ENCODE measurements at regions not wholly inside any gene's neighbourhood (a gene's known extent, or its start where the extent isn't known, plus 50 kb on each side); places are given as distances from the start of the nearest gene placed in this dataset.

DNA sequence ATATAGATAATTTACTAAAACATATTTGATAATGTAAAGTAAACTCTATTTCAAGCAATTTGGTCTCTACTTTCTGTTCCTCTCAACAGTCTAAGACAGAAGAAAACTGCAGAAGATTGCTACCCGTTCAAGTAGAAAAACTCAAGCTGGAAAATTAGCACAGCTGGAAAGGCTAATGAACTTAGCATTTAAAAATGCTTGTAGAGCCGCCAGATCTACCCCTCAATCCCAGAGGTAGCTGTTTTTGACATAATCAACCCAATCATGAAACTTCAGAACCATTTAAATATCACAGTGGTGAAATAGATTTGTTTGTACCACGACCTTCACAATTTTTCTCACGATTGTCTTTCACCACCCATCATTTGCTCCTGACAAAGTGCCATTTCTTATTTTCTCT is 479.5 kb downstream of the SPRY1 start:
- Histone ChIP-seq H3K27ac (no peak overlapping the region), H3K4me1 (replicated peaks in 1 of 2) (peaks cover 5 to 10% of the 10 kb centered on the region in 2 donors), H3K4me3 (no peak overlapping the region)
- 25 to 94% (median 69%) methylated on average over 2 to 4 of the region's 4 CpGs for WGBS, 10 experiments
- in situ Hi-C loops (cut with MboI; ENCODE audit: low pct_unique_long_range_greater_than_20kb in 2 of 9, low sequenced_read_pairs in 9 of 9, unreplicated experiment in 9 of 9): no loop called here
- ATAC-seq (replicated peaks in 6 of 8): no peak

DNA sequence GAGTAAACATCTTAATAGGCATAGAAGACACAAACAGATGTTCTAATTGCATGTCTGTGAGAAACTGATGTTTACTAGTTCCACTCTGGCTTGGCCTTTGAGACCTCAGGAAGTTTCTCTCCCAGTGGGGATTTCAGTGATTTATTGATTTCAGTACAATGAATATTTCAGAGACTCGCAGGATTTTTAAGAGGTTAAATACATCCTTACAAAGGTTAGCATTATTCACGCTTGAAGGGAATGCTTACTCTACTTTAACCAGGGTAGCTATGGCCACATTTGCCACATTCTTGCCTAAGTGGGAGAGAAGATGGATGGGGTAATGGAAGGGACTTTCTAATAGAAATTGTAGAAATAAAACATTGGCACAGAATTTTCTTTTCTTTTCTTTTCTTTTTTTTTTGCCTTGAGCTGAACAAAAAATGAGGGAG is 480.1 kb downstream of the SPRY1 start:
- no peak overlapping the region for H3K4me3 ChIP-seq
- WGBS, 10 experiments: 0 to 57% (median 31%) methylated on average over 1 to 2 of the region's 2 CpGs; no CpG with 5 or more reads in 2 of the 10 experiments
- no peak overlapping the region for H3K27ac ChIP-seq
- peak in 2 of 8 experiments; percentile 16 to 33 for ATAC-seq (replicated peaks in 6 of 8)
- H3K4me1 ChIP-seq (replicated peaks in 1 of 2): peaks cover 5 to 10% of the 10 kb centered on the region in 2 donors
- in situ Hi-C loops (cut with MboI; ENCODE audit: low pct_unique_long_range_greater_than_20kb in 2 of 9, low sequenced_read_pairs in 9 of 9, unreplicated experiment in 9 of 9): no loop called here

DNA sequence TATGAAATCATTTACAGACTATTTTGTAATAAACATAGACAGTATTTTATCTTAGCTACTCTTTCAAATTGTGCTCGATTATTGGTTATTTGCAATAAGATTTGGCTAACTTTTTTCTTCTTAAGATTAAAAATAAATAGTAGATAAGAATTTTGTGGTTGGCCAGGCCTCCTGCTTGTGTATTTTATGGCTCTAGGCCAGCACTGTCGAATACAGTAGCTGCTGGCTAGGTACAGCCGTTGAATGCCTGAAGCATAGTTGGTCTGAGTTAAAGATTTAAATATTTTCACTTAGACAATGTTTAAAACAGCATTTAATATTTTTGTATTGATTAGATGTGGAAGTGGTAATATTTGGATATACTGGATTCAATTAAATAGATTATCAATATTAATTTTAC is 481.0 kb downstream of the SPRY1 start:
- in situ Hi-C loops (cut with MboI; ENCODE audit: low pct_unique_long_range_greater_than_20kb in 2 of 9, low sequenced_read_pairs in 9 of 9, unreplicated experiment in 9 of 9): no loop called here
- 60 to 100% (median 83%) methylated on average over 1 to 3 of the region's 3 CpGs for WGBS, 10 experiments
- Histone ChIP-seq H3K27ac (no peak overlapping the region), H3K4me3 (no peak overlapping the region), H3K4me1 (replicated peaks in 1 of 2) (peaks cover 5 to 10% of the 10 kb centered on the region in 2 donors)
- ATAC-seq (replicated peaks in 6 of 8): no peak

DNA sequence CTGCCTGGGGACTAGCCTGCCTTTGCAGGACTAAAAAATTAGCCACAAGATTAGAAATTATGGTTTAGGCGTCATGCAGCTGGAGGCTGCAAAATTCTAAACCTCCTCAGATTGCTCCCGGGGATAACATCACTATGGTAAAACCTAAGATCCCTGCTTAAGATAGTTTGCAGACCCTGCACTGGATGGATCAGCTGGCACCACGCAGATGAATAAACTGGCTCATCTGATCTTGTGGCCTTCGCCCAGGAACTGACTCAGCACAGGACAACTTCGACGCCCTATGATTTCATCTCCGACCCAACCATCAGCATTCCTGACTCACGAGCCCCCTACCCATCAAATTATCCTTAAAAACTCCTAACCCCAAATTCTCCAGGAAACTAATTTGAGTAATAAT is 482.4 kb downstream of the SPRY1 start:
- H3K4me3 ChIP-seq: no peak overlapping the region
- WGBS, 10 experiments: 80 to 100% (median 97%) methylated on average over 1 to 8 of the region's 8 CpGs; no CpG with 5 or more reads in 3 of the 10 experiments
- H3K4me1 ChIP-seq (replicated peaks in 1 of 2): peaks cover 5 to 10% of the 10 kb centered on the region in 2 donors
- H3K27ac ChIP-seq: no peak overlapping the region
- no peak for ATAC-seq (replicated peaks in 6 of 8)
- in situ Hi-C loops (cut with MboI; ENCODE audit: low pct_unique_long_range_greater_than_20kb in 2 of 9, low sequenced_read_pairs in 9 of 9, unreplicated experiment in 9 of 9): no loop called here

DNA sequence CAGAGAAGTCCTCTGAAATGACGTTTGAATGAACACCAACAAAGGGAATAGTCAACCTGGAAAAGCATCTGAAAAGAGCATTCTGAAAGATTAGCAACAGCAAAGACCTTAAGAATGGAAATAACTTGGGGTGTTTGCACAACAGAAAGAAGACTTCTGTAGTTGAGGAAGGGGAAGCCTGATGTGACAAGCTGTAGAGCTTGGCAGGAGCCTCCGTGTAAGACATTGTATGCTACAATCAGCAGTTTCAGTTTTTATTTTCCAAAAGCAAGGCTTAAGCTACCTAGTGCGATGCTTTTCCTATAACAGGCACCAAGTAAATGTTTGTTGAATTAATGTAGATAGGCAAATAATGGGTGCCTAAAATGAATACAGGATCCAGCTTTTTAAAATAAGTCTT is 484.0 kb downstream of the SPRY1 start:
- peaks cover 5 to 10% of the 10 kb centered on the region in 2 donors for H3K4me1 ChIP-seq (replicated peaks in 1 of 2)
- in situ Hi-C loops (cut with MboI; ENCODE audit: low pct_unique_long_range_greater_than_20kb in 2 of 9, low sequenced_read_pairs in 9 of 9, unreplicated experiment in 9 of 9): no loop called here
- no peak for ATAC-seq (replicated peaks in 6 of 8)
- WGBS, 10 experiments: 41 to 100% (median 100%) methylated on average over 1 to 3 of the region's 3 CpGs; no CpG with 5 or more reads in 1 of the 10 experiments
- H3K4me3 ChIP-seq: no peak overlapping the region
- no peak overlapping the region for H3K27ac ChIP-seq

DNA sequence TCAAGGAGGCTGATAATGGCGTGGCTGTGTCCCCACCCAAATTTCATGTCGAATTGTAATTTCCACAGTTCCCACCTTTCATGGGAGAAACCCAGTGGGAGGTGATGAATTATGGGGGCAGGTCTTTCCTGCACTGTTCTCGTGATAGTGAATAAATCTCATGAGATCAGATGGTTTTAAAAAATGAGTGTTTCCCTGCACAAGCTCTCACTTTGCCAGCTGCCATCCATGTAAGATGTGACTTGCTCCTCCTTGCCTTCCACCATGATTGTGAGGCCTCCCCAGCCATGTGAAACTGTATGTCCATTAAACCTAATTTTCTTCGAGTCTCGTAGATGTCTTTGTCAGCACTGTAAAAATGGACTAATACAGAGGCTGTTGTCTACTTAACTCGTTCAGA is 488.3 kb downstream of the SPRY1 start:
- WGBS, 10 experiments: 48 to 100% (median 89%) methylated on average over 1 to 6 of the region's 6 CpGs
- Histone ChIP-seq H3K27ac (no peak overlapping the region), H3K4me3 (no peak overlapping the region), H3K4me1 (replicated peaks in 1 of 2) (no peaks in the 10 kb centered on the region)
- no peak for ATAC-seq (replicated peaks in 6 of 8)
- in situ Hi-C loops (cut with MboI; ENCODE audit: low pct_unique_long_range_greater_than_20kb in 2 of 9, low sequenced_read_pairs in 9 of 9, unreplicated experiment in 9 of 9): no loop called here

DNA sequence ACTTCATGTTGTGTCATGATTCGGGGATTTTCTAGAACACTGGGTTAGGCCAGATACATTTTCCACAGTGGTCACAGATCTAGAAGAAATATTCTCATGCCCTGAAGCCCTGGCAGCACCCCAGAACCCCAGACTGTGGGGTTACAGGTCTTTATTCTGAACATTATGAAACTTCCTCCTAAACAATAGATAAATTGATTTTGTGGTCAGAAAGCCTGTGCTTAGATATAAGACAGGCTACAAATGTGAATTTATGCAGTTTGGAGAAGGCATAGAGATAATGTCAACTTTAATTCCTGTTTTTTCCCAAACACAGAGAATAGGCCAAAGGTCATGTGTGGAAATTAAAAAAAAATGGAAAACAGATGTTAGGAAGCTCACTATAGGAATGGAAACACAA is 492.9 kb downstream of the SPRY1 start:
- WGBS, 10 experiments: 0 to 100% (median 83%) methylated on average over 1 of the region's 1 CpG; no CpG with 5 or more reads in 3 of the 10 experiments
- Histone ChIP-seq H3K27ac (no peak overlapping the region), H3K4me3 (no peak overlapping the region), H3K4me1 (replicated peaks in 1 of 2) (peaks cover 0 to 3% of the 10 kb centered on the region in 2 donors)
- in situ Hi-C loops (cut with MboI; ENCODE audit: low pct_unique_long_range_greater_than_20kb in 2 of 9, low sequenced_read_pairs in 9 of 9, unreplicated experiment in 9 of 9): no loop called here
- ATAC-seq (replicated peaks in 6 of 8): no peak

DNA sequence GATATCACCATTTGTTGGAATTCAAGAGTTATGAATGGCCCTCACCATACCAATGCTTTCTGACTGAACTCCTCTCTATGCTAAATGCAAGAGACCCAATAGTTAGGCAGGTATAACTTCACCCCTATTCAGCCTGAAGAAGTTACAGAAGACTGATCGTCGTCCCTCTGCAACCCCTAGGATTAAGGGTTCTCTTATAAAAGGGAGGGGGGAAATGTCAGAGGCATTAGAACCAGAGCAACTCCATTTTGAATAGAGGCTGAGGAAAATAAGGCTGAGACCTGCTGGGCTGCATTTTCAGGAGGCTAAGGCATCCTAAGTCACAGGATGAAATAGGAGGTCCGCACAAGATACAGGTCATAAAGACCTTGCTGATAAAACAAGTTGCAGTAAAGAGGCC is 494.3 kb downstream of the SPRY1 start:
- no peak overlapping the region for H3K27ac ChIP-seq
- H3K4me1 ChIP-seq (replicated peaks in 1 of 2): peaks cover 0 to 3% of the 10 kb centered on the region in 2 donors
- ATAC-seq (replicated peaks in 6 of 8): no peak
- WGBS, 10 experiments: 70 to 100% (median 92%) methylated on average over 1 to 3 of the region's 3 CpGs; no CpG with 5 or more reads in 2 of the 10 experiments
- in situ Hi-C loops (cut with MboI; ENCODE audit: low pct_unique_long_range_greater_than_20kb in 2 of 9, low sequenced_read_pairs in 9 of 9, unreplicated experiment in 9 of 9): no loop called here
- no peak overlapping the region for H3K4me3 ChIP-seq

DNA sequence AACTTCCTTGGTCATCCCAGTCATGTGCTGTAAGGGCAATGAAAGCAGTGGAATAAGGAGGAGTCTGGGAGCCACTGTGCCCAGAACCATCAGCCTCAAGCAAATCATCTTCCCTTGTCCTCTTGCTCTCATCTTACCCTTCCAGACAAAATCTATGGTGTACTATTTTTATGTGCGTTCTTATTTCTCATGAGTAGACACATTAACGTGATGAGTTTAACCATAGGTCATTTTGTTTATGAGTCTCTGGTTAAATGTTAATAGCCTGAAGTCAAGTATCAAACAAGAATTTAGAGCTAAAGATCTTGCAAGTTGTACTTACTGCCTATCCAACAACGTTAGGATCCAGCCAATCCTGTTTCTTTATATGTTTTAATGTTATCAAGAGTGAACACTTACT is 495.3 kb downstream of the SPRY1 start:
- ATAC-seq (replicated peaks in 6 of 8): peak in 1 of 8 experiments; percentile 23
- in situ Hi-C loops (cut with MboI; ENCODE audit: low pct_unique_long_range_greater_than_20kb in 2 of 9, low sequenced_read_pairs in 9 of 9, unreplicated experiment in 9 of 9): no loop called here
- Histone ChIP-seq H3K4me1 (replicated peaks in 1 of 2) (peaks cover 0 to 3% of the 10 kb centered on the region in 2 donors), H3K4me3 (no peak overlapping the region), H3K27ac (no peak overlapping the region)
- 67 to 100% (median 85%) methylated on average over 1 to 3 of the region's 3 CpGs; no CpG with 5 or more reads in 1 of the 10 experiments for WGBS, 10 experiments

DNA sequence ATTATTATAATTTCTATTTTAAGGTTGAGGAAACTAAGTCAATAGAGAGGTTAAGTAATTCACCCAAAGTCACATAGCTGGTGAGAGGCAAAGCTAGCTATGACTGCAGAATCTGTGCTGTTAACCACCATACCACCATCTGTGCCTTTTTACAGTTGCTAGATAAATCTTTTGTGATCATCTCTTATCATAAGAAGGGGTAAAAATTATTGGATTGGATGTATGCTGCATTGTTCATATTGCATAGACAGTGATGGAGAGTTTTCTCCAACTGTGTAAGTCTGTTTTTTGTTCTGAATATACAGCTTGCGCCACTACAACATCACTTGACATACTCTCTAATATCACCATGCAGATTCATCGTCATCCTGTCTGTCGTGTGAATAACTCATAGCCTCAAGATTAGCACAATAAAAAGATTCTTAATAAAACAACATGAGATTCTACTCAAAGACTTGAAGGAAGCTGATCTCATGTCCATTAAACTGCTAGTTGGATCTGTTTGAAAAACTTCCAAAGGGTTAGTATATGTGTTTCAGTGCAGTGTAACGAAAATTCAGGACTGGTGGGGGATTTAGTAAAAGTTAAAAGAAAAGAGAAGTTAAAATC is 495.9 kb downstream of the SPRY1 start:
- ATAC-seq (replicated peaks in 6 of 8): no peak
- Histone ChIP-seq H3K4me1 (replicated peaks in 1 of 2) (peaks cover 0 to 3% of the 10 kb centered on the region in 2 donors), H3K27ac (no peak overlapping the region), H3K4me3 (no peak overlapping the region)
- 40 to 100% (median 85%) methylated on average over 1 to 4 of the region's 4 CpGs for WGBS, 10 experiments
- in situ Hi-C loops (cut with MboI; ENCODE audit: low pct_unique_long_range_greater_than_20kb in 2 of 9, low sequenced_read_pairs in 9 of 9, unreplicated experiment in 9 of 9): no loop called here

DNA sequence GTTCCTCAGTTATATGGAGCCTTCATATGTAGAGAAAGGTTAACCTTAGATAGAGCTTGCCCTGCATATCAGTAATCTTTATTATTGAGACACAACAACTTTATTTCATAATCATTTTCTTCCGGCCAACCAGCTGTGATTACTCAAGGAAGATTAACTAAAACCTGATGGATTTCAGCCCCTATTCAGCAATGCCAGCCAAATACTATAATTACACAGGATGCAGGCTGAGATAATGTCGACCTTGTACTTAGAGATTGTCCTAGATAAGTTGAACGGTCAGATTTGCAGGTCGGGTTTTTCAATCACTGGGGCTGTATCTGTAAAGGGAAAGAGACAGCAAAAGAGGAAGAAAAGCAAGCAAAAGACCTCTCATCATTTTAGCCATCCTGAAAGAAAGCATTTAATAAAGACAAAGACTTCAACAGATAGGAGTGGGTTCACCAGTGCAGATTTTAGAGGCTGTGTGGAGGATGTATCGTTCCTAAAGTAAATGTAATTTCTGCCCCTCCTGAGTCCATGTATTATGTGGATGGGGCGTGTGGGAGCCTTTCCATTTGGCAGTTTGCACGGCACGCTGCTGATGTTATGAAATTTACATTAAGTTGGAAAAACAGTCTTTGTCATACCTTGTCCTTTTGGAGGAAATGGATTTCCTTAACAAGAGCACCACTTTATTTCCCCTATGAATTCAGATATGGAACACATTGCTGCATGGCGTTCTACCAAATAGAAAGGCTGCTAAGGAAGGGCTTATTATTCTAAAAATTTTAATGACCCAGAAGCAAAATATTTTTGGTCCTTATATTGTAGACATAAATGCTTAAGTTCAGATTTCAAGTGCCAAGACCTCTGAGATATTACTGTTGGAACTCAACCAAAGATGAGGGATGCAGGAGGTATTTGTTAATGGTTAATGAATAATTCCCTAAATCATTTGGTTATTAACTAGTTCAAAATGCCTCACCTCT is 496.7 kb downstream of the SPRY1 start:
- 6 to 100% (median 84%) methylated on average over 2 to 9 of the region's 9 CpGs for WGBS, 10 experiments
- H3K27ac ChIP-seq: no peak overlapping the region
- in situ Hi-C loops (cut with MboI; ENCODE audit: low pct_unique_long_range_greater_than_20kb in 2 of 9, low sequenced_read_pairs in 9 of 9, unreplicated experiment in 9 of 9): no loop called here
- no peak overlapping the region for H3K4me3 ChIP-seq
- H3K4me1 ChIP-seq (replicated peaks in 1 of 2): peaks cover 0 to 3% of the 10 kb centered on the region in 2 donors
- no peak for ATAC-seq (replicated peaks in 6 of 8)

DNA sequence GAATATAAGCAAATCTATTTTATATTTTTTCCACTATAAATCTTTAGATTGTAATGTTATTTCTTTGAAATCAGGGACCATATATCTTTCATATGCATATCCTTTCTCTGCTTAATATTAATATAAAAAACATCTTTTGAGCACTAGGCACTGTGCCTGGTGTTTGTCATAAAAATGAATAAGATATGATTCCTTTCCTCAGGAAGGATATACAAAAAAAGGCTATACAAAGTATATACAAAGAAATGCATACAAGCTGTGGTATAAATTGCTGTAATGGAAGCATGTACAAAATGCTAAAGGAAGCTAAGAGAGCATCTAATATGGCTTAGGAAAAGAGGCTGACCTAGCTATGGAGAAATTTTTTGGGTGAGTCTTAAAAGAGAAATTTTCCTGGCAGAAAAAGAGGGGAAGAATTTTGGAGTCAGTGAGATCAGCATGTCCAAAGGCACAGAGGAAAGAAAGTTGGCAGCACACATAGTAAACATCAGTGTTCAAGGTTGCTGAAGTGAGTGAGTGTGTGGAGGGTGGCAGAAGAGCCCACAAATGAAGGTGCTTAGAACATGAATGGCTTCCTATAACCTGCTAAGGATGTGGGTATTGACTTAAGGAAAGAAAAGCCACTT is 500.0 kb downstream of the SPRY1 start:
- no peak for ATAC-seq (replicated peaks in 6 of 8)
- Histone ChIP-seq H3K4me1 (replicated peaks in 1 of 2) (peaks cover 7 to 8% of the 10 kb centered on the region in 2 donors), H3K4me3 (no peak overlapping the region), H3K27ac (no peak overlapping the region)
- in situ Hi-C loops (cut with MboI; ENCODE audit: low pct_unique_long_range_greater_than_20kb in 2 of 9, low sequenced_read_pairs in 9 of 9, unreplicated experiment in 9 of 9): no loop called here

Measured in motor neuron (in vitro differentiated cells).